Stimulated activated CD4-positive, alpha-beta T cell treated with anti-CD3 and anti-CD28 coated beads, Interleukin-12 subunit alpha, Interleukin-12 subunit beta, amount 100 ng/mL, for 4 hours (primary cell): ENCODE measurements at regions not wholly inside any gene's neighbourhood (a gene's known extent, or its start where the extent isn't known, plus 50 kb on each side); places are given as distances from the start of the nearest gene placed in this dataset.

ENCODE experiments used
- DNase-seq: peaks from one replicate; pipeline ENCODE4 v3.0.0-alpha.2; 2020

DNA sequence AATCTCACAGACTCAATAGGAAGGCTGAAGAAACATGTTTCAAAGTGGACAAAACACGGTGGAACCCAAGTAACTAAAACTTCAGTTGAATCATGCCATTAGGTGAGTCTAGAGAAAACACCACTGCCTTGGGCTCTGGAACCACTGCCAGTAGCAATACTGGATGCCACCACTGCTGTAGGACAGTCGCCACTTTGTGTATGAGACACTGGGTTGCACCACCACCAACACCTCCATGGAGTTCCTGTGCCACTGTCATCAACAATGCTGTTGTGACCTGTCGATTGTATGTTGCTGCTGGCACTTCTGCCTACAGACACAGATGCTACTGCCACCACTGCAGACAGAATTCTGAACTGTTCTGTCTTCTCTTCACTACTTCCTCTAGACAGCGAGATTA, 686.7 kb downstream of the METTL4 start:
- DNase-seq = no peak

DNA sequence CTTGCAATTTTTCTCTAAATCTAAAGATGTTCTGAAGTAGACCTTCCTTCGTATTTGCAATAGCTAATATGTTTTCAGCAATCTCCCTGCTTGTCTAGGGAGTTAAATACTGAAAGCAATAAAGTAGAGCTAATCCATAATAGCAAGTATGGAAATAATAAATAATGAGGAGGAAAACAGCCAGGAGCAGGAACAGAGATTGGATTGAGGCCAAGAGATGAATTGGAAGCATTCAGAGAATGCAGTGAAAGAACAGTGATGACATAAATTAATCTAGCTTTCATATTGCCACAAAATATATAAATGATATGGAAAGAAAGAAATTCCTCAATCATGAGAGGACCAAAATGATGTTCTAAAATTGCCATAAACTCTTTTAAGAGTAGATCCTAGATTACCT, 679.7 kb downstream of the METTL4 start:
- no peak for DNase-seq

DNA sequence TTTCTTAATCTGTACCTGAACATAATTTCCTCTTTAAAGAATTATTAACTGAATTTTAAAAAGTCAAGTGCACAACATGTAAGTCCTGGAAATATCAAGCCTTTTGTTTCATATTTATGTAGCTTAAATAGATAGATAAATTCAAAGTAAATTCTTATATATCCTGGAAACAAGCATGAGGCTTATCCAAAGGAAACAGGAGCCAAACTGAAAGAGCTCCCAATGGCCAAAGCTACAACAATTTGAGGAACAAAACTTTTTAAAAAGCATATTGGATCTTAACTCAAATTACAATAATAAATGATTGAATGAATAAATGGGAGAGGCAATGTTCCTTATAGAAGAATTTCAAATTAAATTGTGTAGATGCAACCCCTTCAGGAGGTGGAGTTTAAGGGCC, 679.1 kb downstream of the METTL4 start:
- DNase-seq = no peak

DNA sequence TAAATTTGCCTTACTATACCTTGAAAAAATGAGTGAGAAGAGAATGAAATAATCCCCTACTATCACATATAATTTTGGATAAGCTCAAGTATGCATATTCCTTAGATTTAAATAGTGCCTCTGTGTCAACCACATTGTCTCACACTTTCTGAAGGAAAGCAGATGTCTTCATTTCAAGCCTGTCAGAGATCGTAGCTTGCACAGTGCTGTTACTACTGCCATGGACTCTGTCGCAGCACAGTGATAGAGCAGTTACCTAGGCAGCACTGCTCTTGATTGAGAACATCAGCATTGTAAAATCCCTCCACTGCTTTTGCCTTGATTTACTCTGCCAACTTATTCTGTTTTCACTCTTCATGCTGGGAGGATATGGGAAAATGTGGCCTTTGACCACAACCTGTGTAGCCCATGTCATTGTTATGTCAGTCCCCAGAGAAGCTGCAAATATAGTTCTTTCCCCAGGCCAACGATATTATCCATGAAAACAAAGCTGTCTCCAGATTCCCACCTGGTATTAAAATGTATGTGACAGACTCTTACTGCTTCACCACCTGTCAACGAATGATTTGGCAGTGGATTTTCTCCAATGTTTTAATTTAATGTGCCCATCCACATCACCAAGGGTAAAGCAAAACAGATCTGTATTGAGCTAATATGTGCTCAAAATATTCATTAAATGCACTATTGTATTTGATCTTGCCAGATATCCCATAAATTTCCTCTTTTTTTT, 675.7 kb downstream of the METTL4 start:
- DNase-seq = no peak

GRCh38 chr18:1906421-1906820, 664.9 kb downstream of the METTL4 start:
- no peak for DNase-seq

DNA sequence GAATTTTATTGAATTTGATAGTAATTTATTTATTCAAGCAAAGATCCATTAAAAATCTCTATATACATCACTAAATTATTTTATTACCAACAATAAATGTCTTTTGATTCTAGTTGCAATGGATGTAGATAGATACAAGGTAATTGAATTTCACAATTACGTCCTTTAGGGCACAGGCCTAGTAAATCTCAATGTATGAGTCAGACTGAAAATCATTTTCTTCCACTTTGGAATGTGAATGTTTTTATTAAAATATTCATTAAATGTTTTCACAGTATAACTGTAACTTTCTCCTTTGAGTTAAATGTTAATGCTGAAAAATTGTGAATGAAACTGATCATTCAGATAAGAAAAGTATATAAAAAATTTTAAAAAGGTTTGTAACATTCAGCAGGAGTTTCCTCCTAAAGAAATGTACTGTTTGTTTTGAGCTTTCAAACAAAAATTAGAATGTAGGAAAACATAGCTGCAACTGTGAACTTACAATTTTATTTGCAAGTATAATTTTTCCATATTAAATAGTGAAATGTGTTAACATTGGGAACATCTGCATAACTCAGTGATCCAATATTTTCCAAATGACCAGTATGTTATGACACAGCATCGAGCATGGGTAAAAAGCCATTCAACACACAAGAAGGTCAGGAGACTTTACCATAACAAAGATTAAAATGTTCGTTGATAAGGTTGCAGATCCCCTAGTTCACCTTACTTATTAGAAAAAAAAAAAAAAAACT, 663.7 kb downstream of the METTL4 start:
- DNase-seq = no peak

DNA sequence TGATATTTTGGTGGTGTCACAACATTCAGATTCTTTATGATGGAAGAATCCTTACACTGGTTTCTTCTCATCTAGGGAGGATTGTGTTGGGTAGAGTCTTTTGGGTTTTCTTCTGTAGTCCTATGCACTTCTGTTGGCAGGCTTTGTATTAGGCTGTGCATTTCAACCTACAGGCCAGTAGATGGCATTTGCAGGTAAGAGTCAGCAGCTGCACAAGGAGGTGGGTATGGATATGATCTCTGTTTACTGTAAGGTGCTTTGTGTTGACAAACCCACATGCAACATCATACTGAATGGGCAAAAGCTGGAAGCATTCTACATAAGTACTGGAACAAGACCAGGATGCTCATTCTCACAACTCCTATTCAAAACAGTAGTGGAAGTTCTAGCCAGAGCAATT, 656.8 kb downstream of the METTL4 start:
- DNase-seq = no peak

DNA sequence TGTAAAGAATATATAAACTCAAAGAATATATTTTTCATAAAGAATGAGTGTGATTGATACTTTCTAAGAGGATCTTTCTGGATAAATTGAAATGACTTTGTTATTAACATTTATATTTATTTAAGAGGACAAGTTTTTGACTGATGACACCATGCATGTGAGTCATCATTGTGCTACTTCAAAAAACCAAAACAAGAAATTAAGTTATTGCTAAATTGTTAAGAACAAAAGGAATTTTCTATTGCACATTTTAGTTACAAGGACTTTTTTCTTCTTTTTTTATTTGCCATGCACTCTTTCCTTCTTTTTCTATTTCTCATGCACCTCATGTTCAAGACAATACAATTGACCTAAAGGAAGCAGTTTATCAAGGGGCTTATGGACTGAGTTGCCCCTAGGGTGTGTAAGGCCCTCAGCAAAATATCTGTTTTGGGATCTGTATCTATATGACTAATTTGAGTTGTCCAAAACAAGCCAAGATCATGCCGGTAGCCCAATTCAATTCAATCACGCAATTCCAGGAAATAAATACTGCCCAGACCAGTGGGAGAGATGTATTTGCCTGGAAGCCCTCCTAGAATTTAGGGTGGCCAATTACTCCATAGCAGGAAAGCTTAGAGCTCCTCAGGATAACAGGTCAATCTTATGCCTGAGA, 654.3 kb downstream of the METTL4 start:
- no peak for DNase-seq

- DNase-seq = no peak
Measured at GRCh38 chr18:1917569-1917968, 653.7 kb downstream of the METTL4 start.

- no peak for DNase-seq
Measured at GRCh38 chr18:1922066-1922465, 649.2 kb downstream of the METTL4 start.

GRCh38 chr18:1928711-1929110, 642.6 kb downstream of the METTL4 start:
- no peak for DNase-seq

- no peak for DNase-seq
Measured at GRCh38 chr18:1929720-1930119, 641.6 kb downstream of the METTL4 start.

DNA sequence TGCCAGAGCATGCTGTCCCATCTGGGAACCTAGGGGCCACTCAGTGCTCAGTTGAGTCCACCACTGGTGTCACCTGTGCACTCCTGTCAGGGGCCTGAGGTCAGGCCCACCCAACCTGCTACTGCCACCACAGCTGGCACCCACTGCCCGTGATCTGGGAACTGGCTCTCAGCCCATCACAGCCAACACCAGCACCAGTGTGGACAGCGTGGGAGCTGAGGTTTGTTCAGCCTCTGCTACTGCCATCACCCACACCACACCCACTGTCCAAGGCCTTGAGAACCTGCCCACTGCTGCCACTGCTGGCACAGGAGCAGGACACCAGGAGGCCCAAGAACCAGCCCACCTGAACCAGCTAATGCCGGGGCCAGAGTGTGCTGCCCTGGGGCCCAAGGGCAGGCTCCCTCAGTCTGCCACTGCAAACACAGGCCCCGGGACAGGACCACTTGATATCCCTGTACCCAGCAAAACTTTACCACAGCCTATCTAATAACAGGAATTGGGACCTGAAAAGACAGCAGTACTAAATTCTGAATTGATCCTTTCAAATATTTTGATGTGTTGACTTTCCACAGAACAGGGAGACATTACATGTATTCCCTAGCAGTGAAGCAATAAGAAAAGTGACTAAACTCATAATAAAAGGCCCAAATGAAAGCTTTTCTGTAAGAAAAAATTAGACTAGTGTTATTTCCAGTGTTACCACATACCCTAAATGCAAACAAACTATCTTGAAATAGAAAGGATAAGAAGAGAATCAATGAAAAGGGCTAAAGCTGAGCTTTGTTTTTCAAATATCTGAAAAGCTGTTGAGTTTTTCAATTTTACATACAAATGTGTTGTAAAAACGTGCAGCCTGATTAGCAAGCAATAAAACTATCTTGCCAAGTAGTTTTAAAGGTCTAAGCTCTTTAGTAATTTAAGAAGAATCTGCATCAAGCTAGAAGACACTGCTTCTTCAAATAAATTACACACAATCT, 640.7 kb downstream of the METTL4 start:
- DNase-seq = no peak

GRCh38 chr18:1952486-1952885, 618.8 kb downstream of the METTL4 start:
- no peak for DNase-seq

GRCh38 chr18:1954583-1955312, 616.6 kb downstream of the METTL4 start:
- DNase-seq = no peak

GRCh38 chr18:1958798-1959197, 612.5 kb downstream of the METTL4 start:
- DNase-seq = no peak

- no peak for DNase-seq
Measured at GRCh38 chr18:1965016-1965415, 606.3 kb downstream of the METTL4 start.

GRCh38 chr18:1965541-1965940, 605.8 kb downstream of the METTL4 start:
- DNase-seq = no peak

- DNase-seq = no peak
Measured at GRCh38 chr18:1968801-1969498, 602.4 kb downstream of the METTL4 start.

GRCh38 chr18:1976484-1976883, 594.8 kb downstream of the METTL4 start:
- no peak for DNase-seq

- DNase-seq = no peak
Measured at GRCh38 chr18:1982056-1982455, 589.2 kb downstream of the METTL4 start.
